ENCODE measurements at regions not wholly inside any gene's neighbourhood (a gene's known extent, or its start where the extent isn't known, plus 50 kb on each side); places are given as distances from the start of the nearest gene placed in this dataset.

DNA sequence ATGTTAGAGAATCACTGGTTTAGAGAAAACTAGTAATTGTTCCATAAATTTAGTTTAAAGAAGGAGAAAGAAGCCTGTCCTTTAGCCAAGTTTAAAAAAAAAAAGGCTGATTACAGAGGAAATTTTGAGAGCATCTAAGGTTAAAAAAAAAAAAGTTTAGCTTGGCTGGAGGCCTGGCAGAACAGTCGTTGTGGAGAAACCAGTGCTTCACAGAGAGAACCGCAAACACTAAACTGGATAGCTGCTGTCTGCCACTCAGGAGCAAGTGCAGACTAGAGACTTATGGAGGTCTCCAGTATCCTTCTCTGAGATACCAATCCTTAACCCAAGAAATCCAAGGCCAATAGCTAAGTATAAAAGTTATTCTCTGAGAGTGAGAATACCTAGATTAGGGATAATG, 84.8 kb upstream of the ANKRD28 start:
- DNase-seq (ENCODE audit: insufficient read length) = no peak
- TF ChIP-seq POLR2A (IDR thresholded peaks at IDR 0.05; ENCODE audit: low read depth, low read length) (no peak), POLR2AphosphoS5 (IDR thresholded peaks at IDR 0.05; ENCODE audit: low read depth, low read length) (no peak), TAF1 (IDR thresholded peaks at IDR 0.05; ENCODE audit: borderline replicate concordance, low read depth, low read length) (no peak)
- no peak for FAIRE-seq

DNA sequence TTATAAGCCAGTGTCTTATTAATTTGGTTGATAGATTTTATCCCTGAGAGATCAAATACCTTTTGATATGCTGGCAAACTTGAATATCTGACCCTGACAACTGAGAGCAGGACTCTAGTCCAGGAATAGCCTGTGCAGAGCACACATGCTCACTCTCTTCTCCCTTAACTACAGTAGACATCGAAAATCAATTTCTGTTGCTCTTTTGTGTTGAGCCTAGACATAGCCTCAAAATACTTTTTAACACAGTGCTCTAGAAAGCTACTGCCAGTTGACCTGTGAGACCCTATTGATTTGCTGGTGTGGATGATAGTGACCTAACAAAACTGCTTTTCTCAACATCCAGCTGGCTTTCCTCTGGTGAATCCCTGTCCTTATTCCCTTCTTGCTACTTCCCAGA, 86.4 kb upstream of the ANKRD28 start:
- no peak for FAIRE-seq
- no peak for TF ChIP-seq POLR2AphosphoS5 (IDR thresholded peaks at IDR 0.05; ENCODE audit: low read depth, low read length)

DNA sequence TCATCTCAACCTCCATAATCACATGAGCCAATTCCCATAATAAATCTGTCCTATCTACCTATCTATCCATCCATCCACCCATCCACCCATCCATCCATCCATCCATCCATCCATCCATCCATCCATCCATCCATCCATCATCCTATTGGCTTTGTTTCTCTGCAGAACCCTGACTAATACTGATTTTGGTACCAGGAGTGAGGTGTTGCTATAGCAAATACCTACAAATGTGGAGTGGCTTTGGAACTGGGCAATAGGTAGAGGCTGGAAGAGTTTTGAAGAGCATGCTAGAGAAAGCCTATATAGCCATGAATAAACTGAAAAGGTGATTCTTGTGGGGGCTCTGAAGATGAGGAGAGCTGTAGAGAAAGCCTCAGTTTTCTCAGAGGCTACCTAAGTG, 88.7 kb upstream of the ANKRD28 start:
- DNase-seq (ENCODE audit: insufficient read length) (no peak), FAIRE-seq (no peak)
- TF ChIP-seq POLR2AphosphoS5 (IDR thresholded peaks at IDR 0.05; ENCODE audit: low read depth, low read length) = no peak
- TF ChIP-seq TAF1 (IDR thresholded peaks at IDR 0.05; ENCODE audit: borderline replicate concordance, low read depth, low read length) = no peak
- no peak for TF ChIP-seq POLR2A (IDR thresholded peaks at IDR 0.05; ENCODE audit: low read depth, low read length)

More for the DNA sequence above, 86.4 kb upstream of the ANKRD28 start:
- DNase-seq (ENCODE audit: insufficient read length) = no peak

DNA sequence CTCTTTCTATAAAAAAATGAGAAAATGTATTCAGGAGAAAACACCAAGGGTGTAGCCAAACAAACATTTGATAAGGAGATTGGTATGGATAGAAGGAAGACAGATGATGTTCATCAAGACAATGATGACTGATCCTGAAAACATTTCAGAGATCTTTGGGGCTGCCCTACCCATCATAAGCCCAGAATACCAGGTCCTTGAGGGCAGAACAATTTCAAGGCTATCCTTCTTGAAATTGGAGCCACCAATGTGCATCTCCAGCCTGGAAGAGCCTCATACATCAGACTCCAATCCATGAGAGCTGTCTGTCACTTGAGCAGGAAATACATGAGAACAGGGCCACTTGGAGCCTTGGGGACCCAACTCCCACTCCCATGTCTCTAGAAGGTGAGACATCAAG, 89.5 kb upstream of the ANKRD28 start:
- TF ChIP-seq POLR2A (IDR thresholded peaks at IDR 0.05; ENCODE audit: low read depth, low read length) (no peak), POLR2AphosphoS5 (IDR thresholded peaks at IDR 0.05; ENCODE audit: low read depth, low read length) (no peak), TAF1 (IDR thresholded peaks at IDR 0.05; ENCODE audit: borderline replicate concordance, low read depth, low read length) (no peak)
- FAIRE-seq (no peak), DNase-seq (ENCODE audit: insufficient read length) (no peak)

DNA sequence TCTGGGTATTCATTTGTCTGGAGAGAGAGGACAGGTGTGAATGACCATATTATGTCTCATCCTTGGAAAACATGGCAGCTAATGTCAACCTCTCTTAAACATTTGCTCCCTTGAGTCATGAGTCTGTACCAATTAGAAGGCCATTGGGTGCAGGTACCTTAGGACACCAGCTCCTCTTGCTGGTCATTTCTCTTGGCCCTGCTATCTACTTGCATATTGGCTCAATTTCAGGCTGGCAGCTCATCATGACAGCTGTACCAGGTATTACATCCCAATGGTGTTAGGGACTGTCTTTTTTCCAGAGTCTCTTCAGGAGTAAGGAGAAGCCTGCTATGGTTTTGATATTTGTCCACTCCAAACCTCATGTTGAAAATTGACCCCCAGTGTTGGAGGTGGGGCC, 92.2 kb upstream of the ANKRD28 start:
- FAIRE-seq (no peak), DNase-seq (ENCODE audit: insufficient read length) (no peak)
- TF ChIP-seq POLR2AphosphoS5 (IDR thresholded peaks at IDR 0.05; ENCODE audit: low read depth, low read length) (no peak), TAF1 (IDR thresholded peaks at IDR 0.05; ENCODE audit: borderline replicate concordance, low read depth, low read length) (no peak), POLR2A (IDR thresholded peaks at IDR 0.05; ENCODE audit: low read depth, low read length) (no peak)

DNA sequence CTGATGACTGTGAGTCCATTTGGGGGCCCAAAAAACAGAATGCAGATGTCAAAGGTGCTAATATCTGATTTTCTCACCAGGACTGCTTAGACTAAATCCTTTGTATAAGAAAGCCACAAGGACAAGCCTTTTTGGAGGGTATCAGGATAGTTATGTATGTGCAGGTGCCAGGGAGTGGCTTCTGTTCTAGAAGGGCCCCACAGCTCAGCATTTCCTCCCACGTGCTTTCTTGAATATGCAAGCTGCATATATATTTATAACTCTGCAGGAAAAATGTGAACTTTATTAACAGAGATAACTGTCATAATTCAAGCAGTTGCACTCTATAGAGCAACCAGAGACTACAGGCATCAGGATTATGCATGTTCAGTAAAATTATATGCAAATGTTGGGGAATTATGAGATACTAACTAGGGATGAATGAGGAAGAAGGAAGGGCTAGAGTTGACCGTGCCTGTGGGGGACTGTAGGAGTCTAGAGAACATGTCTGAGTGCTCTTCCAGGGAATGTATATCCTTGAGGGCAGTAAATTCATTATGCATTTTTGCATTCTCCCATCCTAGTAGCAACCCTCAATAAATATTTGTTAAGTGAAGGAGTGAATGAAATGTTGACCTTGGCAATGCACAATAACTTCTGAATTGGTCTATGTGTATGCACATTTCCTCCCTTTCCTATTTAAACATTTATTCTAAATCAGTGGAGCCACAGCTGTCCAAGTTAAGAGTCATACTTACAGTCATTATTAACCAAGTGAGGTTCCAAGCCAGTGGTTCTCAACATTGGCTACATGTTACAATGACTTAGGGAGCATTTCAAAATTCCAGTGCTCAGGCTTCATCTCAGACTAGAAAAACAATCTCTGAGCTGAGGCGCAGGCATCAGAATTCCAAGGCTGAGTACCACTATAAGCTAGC, 94.8 kb upstream of the ANKRD28 start:
- no peak for TF ChIP-seq POLR2A (IDR thresholded peaks at IDR 0.05; ENCODE audit: low read depth, low read length)
- TF ChIP-seq POLR2AphosphoS5 (IDR thresholded peaks at IDR 0.05; ENCODE audit: low read depth, low read length) = no peak
- TF ChIP-seq TAF1 (IDR thresholded peaks at IDR 0.05; ENCODE audit: borderline replicate concordance, low read depth, low read length) = no peak
- DNase-seq (ENCODE audit: insufficient read length) = no peak
- no peak for FAIRE-seq

DNA sequence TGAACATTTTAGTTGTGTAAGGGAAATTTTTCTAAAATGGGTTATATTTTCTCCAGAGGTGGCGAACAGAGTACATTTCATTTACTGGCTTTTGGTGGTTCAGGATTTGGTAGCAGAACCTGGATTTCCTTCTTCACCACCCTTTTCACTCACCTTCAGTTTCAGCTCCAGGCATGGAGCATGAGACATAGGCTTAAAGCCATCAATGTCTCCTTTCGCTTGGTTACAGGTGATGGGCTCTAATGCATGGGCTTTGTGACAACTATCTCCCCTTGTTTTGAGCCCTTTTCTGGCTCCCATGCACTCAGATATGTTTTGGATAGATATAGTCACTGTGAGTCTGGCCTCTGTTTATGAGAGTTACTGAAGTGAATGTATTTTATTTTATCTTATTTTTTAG, 96.6 kb upstream of the ANKRD28 start:
- FAIRE-seq = no peak
- no peak for TF ChIP-seq TAF1 (IDR thresholded peaks at IDR 0.05; ENCODE audit: borderline replicate concordance, low read depth, low read length)
- no peak for TF ChIP-seq POLR2A (IDR thresholded peaks at IDR 0.05; ENCODE audit: low read depth, low read length)
- no peak for TF ChIP-seq POLR2AphosphoS5 (IDR thresholded peaks at IDR 0.05; ENCODE audit: low read depth, low read length)

DNA sequence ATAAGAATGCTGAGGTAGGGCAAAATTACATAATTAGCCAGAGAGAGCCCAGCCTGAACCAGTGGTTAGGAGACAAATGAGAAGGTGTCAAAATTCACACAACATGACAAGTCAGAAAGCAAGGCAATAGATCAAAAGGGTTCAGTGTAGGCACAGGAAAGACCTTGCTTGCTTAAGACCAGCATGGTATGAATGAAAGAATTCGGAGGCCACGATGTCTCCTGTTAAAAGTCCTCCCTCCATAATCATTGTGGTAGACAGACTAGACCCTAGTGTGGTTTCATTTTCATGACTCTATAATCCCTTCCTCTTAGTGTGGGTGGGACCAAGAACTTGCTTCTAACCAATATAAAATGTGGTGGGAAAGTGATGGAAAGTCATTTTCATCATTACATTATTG, 98.7 kb upstream of the ANKRD28 start:
- TF ChIP-seq TAF1 (IDR thresholded peaks at IDR 0.05; ENCODE audit: borderline replicate concordance, low read depth, low read length) = no peak
- TF ChIP-seq POLR2A (IDR thresholded peaks at IDR 0.05; ENCODE audit: low read depth, low read length) = no peak
- TF ChIP-seq POLR2AphosphoS5 (IDR thresholded peaks at IDR 0.05; ENCODE audit: low read depth, low read length) = no peak
- FAIRE-seq (no peak), DNase-seq (ENCODE audit: insufficient read length) (no peak)

More for the DNA sequence above, 96.6 kb upstream of the ANKRD28 start:
- no peak for DNase-seq (ENCODE audit: insufficient read length)

DNA sequence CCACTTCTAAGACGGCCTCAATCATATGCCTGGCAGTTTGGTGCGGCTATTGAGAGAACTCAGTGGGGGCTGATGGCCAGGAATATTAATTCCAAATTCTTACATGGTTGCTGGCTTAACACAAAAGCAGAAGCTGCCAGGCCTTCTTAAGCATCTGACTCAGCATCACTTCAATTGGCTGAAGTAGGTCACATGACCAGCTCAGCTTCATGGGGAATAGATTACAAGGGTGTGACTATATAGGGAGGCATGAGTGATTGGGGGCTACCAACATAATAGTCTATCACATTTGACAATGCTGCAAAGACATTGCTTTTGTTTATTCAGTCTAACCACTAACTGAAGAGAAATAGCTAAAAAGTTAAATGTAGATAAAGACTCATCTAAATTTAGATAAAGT, 101.6 kb upstream of the ANKRD28 start:
- FAIRE-seq (no peak), DNase-seq (ENCODE audit: insufficient read length) (no peak)
- TF ChIP-seq POLR2A (IDR thresholded peaks at IDR 0.05; ENCODE audit: low read depth, low read length) (no peak), POLR2AphosphoS5 (IDR thresholded peaks at IDR 0.05; ENCODE audit: low read depth, low read length) (no peak), TAF1 (IDR thresholded peaks at IDR 0.05; ENCODE audit: borderline replicate concordance, low read depth, low read length) (no peak)

DNA sequence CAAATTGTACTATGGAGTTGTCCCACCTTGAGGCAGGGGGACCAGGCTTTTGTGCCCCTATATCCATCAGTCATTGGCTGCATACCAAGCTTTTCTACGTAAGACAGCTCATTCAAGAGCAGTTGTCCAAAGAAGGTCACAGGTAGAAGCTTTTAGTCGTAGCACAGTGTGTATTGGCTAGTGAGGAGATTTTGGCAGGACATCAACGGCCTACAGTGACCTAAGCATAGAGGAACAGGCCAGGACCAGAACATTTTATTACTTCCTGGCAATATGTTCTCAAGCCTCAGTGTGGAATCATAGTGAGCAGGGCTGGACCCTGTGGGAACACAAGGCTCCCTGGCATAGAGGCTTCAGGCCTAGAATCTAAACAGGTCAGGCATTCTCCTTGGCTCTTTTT, 105.4 kb upstream of the ANKRD28 start:
- no peak for TF ChIP-seq TAF1 (IDR thresholded peaks at IDR 0.05; ENCODE audit: borderline replicate concordance, low read depth, low read length)
- no peak for TF ChIP-seq POLR2AphosphoS5 (IDR thresholded peaks at IDR 0.05; ENCODE audit: low read depth, low read length)

DNA sequence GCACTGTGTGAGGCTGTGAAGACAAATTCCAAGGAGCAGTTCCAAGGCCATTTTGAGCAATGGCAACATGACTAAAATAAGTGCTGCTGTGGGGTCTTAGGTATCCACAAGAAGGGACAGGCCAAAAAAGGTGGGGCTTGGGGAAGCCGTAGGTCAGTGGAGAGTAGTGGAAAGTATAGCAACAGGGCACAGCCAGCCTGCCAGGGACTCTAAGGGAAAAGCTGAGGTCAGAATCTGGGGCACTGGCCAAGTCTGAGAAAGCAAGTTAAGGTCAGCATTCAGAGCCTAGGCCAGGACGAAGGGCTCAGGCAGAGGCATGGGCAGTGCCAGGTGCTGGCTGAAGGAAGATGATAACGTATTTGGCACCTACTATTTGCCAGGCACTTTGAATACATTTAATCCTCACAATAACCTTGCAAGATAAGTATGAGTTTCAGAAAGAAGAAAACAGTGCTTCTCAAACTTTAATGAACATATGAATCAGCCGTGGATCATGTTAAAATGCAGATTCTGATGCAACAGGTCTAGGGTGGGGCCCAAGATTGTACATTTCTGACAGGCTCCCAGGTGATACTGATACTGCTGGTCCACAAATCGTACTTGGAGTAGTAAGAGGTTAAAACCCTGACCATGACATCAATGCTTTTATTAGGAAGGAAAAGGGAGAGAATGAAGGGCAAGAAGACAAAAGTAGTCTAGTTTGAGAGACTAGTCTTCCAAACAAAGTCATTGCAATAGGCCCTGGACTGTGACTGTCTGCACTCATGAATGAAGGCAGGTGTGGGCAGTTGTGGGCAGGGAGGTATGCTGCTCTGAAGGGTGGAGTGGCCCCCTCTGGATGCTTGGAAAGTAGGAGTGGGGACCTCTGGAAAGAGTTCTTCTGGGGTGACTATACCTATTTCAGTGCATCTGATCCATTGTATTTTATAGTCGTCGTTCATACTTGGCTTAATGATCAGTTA, 106.3 kb upstream of the ANKRD28 start:
- FAIRE-seq (no peak), DNase-seq (ENCODE audit: insufficient read length) (no peak)
- no peak for TF ChIP-seq TAF1 (IDR thresholded peaks at IDR 0.05; ENCODE audit: borderline replicate concordance, low read depth, low read length)
- TF ChIP-seq POLR2AphosphoS5 (IDR thresholded peaks at IDR 0.05; ENCODE audit: low read depth, low read length) = no peak
- TF ChIP-seq POLR2A (IDR thresholded peaks at IDR 0.05; ENCODE audit: low read depth, low read length) = no peak

More for the DNA sequence above, 105.4 kb upstream of the ANKRD28 start:
- FAIRE-seq = no peak
- DNase-seq (ENCODE audit: insufficient read length) = no peak
